IMR-90 (cell line): ENCODE measurements at regions not wholly inside any gene's neighbourhood (a gene's known extent, or its start where the extent isn't known, plus 50 kb on each side); places are given as distances from the start of the nearest gene placed in this dataset.
A peak's percentile ranks its signal among the peaks of the same experiment; 100 is the strongest.

Experiments
- ATAC-seq: fragments of 200-7000 bp; cut with Tn5 transposase; 2 replicates; pipeline ENCODE4 v1.9.1; 2020; ENCODE audit warnings: low read depth, mild to moderate bottlenecking, moderate library complexity
- BruUV-seq: library from RNA; stranded (reverse); fragments of 400-500 nt; replicated peaks from 2 replicates; lab custom pipeline; 2021; lab: Mats Ljungman, UMichigan
- CTCF ChIA-PET: fragments of 300-600 bp; formaldehyde crosslinking; extraction: SDS; loops from one replicate; lab custom pipeline; 2021; ENCODE audit warnings: antibody characterized with exemption; lab: Yijun Ruan, JAX
- POLR2A ChIA-PET: fragments of 300-600 bp; sonication (Branson Sonifier 250); formaldehyde crosslinking; loops from one replicate; lab custom pipeline; 2022; ENCODE audit warnings: antibody characterized with exemption; ENCODE audit not compliant: unreplicated experiment; lab: Charles Lee
- DNase-seq: peaks from one replicate; pipeline ENCODE4 v3.0.0; 2013
- H2AFZ ChIP-seq: replicated peaks from 2 replicates; pipeline ENCODE3; 2013; ENCODE audit warnings: low read length, mild to moderate bottlenecking; ENCODE audit not compliant: poor library complexity
- H2AK5ac ChIP-seq: 2 replicates; pipeline ENCODE4 v1.6.1; 2013; ENCODE audit warnings: low read depth, low read length, inconsistent platforms
- H2AK9ac ChIP-seq: replicated peaks from 2 replicates; pipeline ENCODE3; 2013; ENCODE audit warnings: mild to moderate bottlenecking, low read depth, low read length, moderate library complexity; ENCODE audit not compliant: poor library complexity
- H2BK120ac ChIP-seq: 2 replicates; pipeline ENCODE4 v1.6.1; 2013; ENCODE audit warnings: low read depth, low read length, inconsistent platforms
- H2BK15ac ChIP-seq: 3 replicates; pipeline ENCODE4 v1.6.1; 2013; ENCODE audit warnings: low read depth, low read length, inconsistent platforms
- H2BK20ac ChIP-seq: 2 replicates; pipeline ENCODE4 v1.6.1; 2013; ENCODE audit warnings: low read depth, mild to moderate bottlenecking, inconsistent platforms, low read length, moderate library complexity
- H2BK5ac ChIP-seq: 2 replicates; pipeline ENCODE4 v1.6.1; 2013; ENCODE audit warnings: mild to moderate bottlenecking, low read depth, low read length, inconsistent platforms; ENCODE audit not compliant: poor library complexity, severe bottlenecking
- H3K14ac ChIP-seq: replicated peaks from 2 replicates; pipeline ENCODE4 v1.6.1; 2013; ENCODE audit warnings: low read depth, low read length, inconsistent platforms
- H3K18ac ChIP-seq: 2 replicates; pipeline ENCODE4 v1.6.1; 2013; ENCODE audit warnings: low read depth, low read length, control low read depth
- H3K23ac ChIP-seq: 2 replicates; pipeline ENCODE4 v1.6.1; 2013; ENCODE audit warnings: low read depth, low read length, inconsistent platforms
- H3K27ac ChIP-seq: 2 replicates; pipeline ENCODE4 v1.5.1; 2013; ENCODE audit warnings: mild to moderate bottlenecking, control low read depth, low read length; ENCODE audit not compliant: insufficient read depth
- H3K27me3 ChIP-seq: 2 replicates; pipeline ENCODE4 v1.6.1; 2013; ENCODE audit warnings: low read length; ENCODE audit not compliant: control insufficient read depth, insufficient read depth
- H3K36me3 ChIP-seq: 2 replicates; pipeline ENCODE4 v1.6.1; 2013; ENCODE audit warnings: low read length, mixed read lengths; ENCODE audit not compliant: control insufficient read depth, insufficient read depth
- H3K4ac ChIP-seq: 2 replicates; pipeline ENCODE4 v1.6.1; 2013; ENCODE audit warnings: low read depth, low read length, inconsistent platforms
- H3K4me1 ChIP-seq: 2 replicates; pipeline ENCODE4 v1.6.1; 2013; ENCODE audit warnings: low read length, mixed read lengths; ENCODE audit not compliant: control insufficient read depth, insufficient read depth
- H3K4me2 ChIP-seq: 2 replicates; pipeline ENCODE4 v1.6.1; 2013; ENCODE audit warnings: low read depth, mild to moderate bottlenecking, control low read depth, low read length, moderate library complexity
- H3K4me3 ChIP-seq: 2 replicates; pipeline ENCODE4 v1.5.1; 2013; ENCODE audit warnings: low read depth, mild to moderate bottlenecking, control low read depth, low read length, moderate library complexity; ENCODE audit not compliant: insufficient read depth
- H3K56ac ChIP-seq: 2 replicates; pipeline ENCODE4 v1.6.1; 2013; ENCODE audit warnings: low read length, inconsistent platforms; ENCODE audit not compliant: insufficient read depth; ENCODE audit errors: extremely low read depth
- H3K79me1 ChIP-seq, 2 experiments: 2 replicates each; pipeline ENCODE4 v1.6.1; 2013; ENCODE audit warnings: low read length in 2 of 2, inconsistent platforms in 1 of 2, low read depth in 1 of 2
- H3K9ac ChIP-seq: 2 replicates; pipeline ENCODE4 v1.6.1; 2013; ENCODE audit warnings: low read depth, low read length, control low read depth
- H3K9me1 ChIP-seq: 2 replicates; pipeline ENCODE4 v1.6.1; 2013; ENCODE audit warnings: low read length, inconsistent platforms; ENCODE audit not compliant: insufficient read depth
- H3K9me3 ChIP-seq: 2 replicates; pipeline ENCODE4 v1.6.1; 2013; ENCODE audit warnings: low read length; ENCODE audit not compliant: control insufficient read depth, insufficient read depth
- H4K20me1 ChIP-seq: 2 replicates; pipeline ENCODE4 v1.6.1; 2013; ENCODE audit warnings: low read length, inconsistent platforms; ENCODE audit not compliant: insufficient read depth
- H4K5ac ChIP-seq: 2 replicates; pipeline ENCODE4 v1.6.1; 2013; ENCODE audit warnings: mild to moderate bottlenecking, low read depth, low read length, control low read depth
- H4K8ac ChIP-seq, 2 experiments: 2 replicates each; pipeline ENCODE4 v1.6.1; 2013; ENCODE audit warnings: low read depth in 2 of 2, low read length in 2 of 2, control low read depth in 1 of 2, inconsistent platforms in 1 of 2
- H4K91ac ChIP-seq: 2 replicates; pipeline ENCODE4 v1.6.1; 2013; ENCODE audit warnings: low read depth, low read length, inconsistent platforms; ENCODE audit not compliant: insufficient read depth
- CEBPB ChIP-seq: IDR thresholded peaks from 2 replicates; pipeline ENCODE4 v1.6.1; 2012; ENCODE audit warnings: low read depth, low read length, improper control_type of control experiment
- WGBS, 2 experiments: methylation state at CpG; one replicate each; pipeline versions ENCODE4 v1.1.5 to v1.1.7; 2013; ENCODE audit warnings: missing lambda C conversion rate in 2 of 2; ENCODE audit not compliant: insufficient read length in 1 of 2; ENCODE audit errors: extremely low coverage in 2 of 2; 5-methylcytosine and 5-hydroxymethylcytosine counted together
- dilution Hi-C: fragments of 300-500 bp; cut with HindIII; formaldehyde crosslinking; loops from one replicate; pipeline ENCODE4 v1.14.3; 2018; ENCODE audit warnings: low sequenced_read_pairs; ENCODE audit not compliant: unreplicated experiment
- in situ Hi-C: fragments of 300-500 bp; cut with MboI; formaldehyde crosslinking; loops from 3 replicates; pipeline ENCODE4 v1.14.3; 2019; ENCODE audit warnings: low sequenced_read_pairs, inconsistent platforms, mixed read lengths
- intact Hi-C: fragments of 100-400 bp; cut with micrococcal nuclease; formaldehyde crosslinking; loops from 2 replicates; pipeline ENCODE4 v1.10.0; 2022

- Histone ChIP-seq H2AFZ (peak overlapping the region; percentile 47), H3K9me3 (no peaks in the 10 kb centered on the region), H2BK15ac (no peak overlapping the region), H3K4me1 (no peaks in the 10 kb centered on the region; the same call in 1 of the 2 replicates), H3K9ac (no peak overlapping the region), H3K9me1 (no peaks in the 10 kb centered on the region), H3K4me3 (no peak overlapping the region), H3K36me3 (no peaks in the 10 kb centered on the region), H3K56ac (no peak overlapping the region), H4K20me1 (no peaks in the 10 kb centered on the region), H3K23ac (0 out of 2 replicates have a peak overlapping the region, but pooled peaks have one; percentile 4), H2AK5ac (no peak overlapping the region; the same call in 1 of the 2 replicates), H4K91ac (no peak overlapping the region; the same call in 1 of the 2 replicates), H4K5ac (no peak overlapping the region), H2BK5ac (no peak overlapping the region), H3K14ac (0 out of 2 replicates have a peak overlapping the region, but pooled peaks have one; percentile 21), H3K27me3 (peaks cover 4% of the 10 kb centered on the region), H3K4me2 (no peak overlapping the region), H3K79me1 (no peaks in the 10 kb centered on the region), H3K27ac (no peak overlapping the region), H2BK20ac (no peak overlapping the region), H3K4ac (0 out of 2 replicates have a peak overlapping the region, but pooled peaks have one; percentile 16), H3K18ac (no peak overlapping the region), H2BK120ac (no peak overlapping the region), H4K8ac (peak overlapping the region in 1 of 2 experiments; percentile 2; a peak in 1 of 4 replicates), H2AK9ac (no peak overlapping the region)
- intact Hi-C loops (no loop called here), dilution Hi-C loops (no loop called here), in situ Hi-C loops (no loop called here)
- WGBS, 2 experiments, result 54% methylated on average over 9 of the region's 26 CpGs; no CpG with 5 or more reads in 1 of the 2 experiments
- no peak for TF ChIP-seq CEBPB
- ATAC-seq (no peak), DNase-seq (no peak)
- ChIA-PET CTCF (interaction anchor here (0.6 kb wide), 1 partner anchor 1388 kb away, joined by 3 read pairs; no protein-coding TSS in a partner anchor), POLR2A (no interaction called here)
- BruUV-seq, result no TSS peak
These were observed 560.0 kb downstream of the BNC2 start for GRCh38 chr9:16310278-16311110.
